ENCODE measurements at regions not wholly inside any gene's neighbourhood (a gene's known extent, or its start where the extent isn't known, plus 50 kb on each side); places are given as distances from the start of the nearest gene placed in this dataset.
A peak's percentile ranks its signal among the peaks of the same experiment; 100 is the strongest.
"Not testable (repeated sequence)": the region's sequence is repeated elsewhere in the genome, so short reads cannot be mapped to it uniquely, and the experiment has no call there.

DNA sequence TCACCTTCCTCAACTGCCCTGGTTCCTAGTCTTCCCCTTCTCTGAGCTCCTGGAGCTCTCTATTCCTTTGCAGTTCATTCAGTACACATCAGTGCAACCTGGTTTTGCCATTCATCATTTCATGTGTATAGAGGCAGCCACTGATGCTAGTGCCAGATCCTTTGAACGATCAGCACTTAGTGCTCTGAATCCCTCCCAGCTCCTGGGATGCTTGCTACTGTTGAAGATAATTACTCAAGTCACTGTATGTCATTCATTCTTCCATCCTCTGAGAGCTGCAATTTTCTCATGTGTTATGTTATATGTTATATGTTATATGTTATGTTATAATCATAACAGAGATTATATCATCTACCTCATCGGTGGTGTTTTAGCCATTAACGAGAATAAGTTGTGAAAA lies 98.5 kb upstream of the UXS1 start:
- DNase-seq (ENCODE audit: low read depth): no peak

GRCh38 chr2:106288873-106289272 lies 94.8 kb upstream of the UXS1 start:
- no peak for DNase-seq (ENCODE audit: low read depth)

DNA sequence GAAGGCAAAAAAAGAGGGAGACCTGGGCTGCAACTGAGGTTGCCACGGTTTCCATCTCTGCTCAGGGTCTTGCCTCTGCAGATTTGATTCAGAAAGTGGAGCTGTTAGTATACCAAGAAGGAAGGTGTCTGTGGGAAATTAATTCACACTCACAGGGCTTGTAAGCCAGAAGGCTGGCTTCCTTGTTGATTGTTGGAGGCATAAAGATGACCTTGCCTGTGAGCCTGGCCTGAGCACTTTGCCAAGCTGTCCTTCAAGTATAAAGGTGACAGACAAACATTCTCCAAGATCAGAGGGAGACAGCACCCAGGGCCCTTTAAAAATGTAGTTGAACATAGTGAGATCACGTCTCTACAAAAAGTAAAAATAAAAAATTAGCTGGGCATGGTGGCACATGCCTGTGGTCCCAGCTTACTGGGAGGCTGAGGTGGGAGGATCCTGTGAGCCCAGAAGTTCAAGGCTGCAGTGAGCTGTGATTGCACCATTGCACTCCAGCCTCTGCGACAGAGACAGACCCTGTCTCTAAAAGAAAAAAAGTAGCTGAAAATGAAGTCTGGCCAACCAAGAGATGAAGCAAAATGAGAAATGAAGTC lies 91.2 kb upstream of the UXS1 start:
- no peak for DNase-seq (ENCODE audit: low read depth)

DNA sequence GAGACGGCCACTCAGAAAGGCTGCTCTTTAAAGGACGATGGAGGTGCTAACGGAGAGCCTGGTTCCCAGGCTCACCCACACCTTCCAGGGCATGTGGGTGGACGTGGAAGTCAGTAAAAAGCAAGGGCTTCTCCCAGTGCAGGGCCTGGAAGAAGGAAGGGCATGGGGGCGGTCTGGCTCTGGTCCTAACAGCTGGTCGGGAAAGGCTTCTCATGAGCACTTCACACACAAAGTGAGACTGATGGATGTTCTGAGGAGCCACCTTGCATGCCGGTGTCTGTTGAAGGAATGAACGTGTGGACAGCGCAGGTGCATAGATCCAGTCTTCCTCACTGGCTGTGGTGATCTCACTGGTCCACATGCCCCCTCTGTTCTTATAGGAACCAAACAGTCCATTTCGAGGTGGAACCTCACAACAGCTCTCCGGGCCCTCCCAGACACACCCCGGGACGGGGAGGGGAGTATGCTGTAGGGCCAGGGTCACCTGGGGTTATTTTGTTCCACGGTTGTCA lies 90.6 kb upstream of the UXS1 start:
- no peak for DNase-seq (ENCODE audit: low read depth)

DNA sequence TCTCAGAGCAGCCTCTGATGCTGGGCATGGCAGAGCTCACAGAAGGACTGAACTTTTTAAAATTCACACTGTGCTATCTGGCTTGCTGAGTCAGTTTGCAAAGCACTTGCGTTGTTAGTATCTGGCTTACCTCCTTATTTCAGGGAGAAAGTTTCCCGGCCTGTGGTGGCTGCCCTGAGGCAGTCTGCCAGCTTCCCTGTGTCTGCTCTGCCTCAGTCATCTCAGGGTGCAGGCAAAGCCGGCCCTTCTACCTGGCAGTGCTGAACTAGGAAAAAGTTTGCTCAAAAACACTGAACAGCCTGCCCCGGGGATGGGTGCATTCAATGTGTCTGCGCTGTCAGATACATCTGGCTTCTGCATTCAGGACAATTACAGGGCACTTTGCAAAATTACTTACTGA lies 90.2 kb upstream of the UXS1 start:
- no peak for DNase-seq (ENCODE audit: low read depth)

GRCh38 chr2:106283228-106284152 lies 89.4 kb upstream of the UXS1 start:
- DNase-seq (ENCODE audit: low read depth): not testable (repeated sequence)

GRCh38 chr2:106282462-106283170 lies 88.5 kb upstream of the UXS1 start:
- no peak for DNase-seq (ENCODE audit: low read depth)

DNA sequence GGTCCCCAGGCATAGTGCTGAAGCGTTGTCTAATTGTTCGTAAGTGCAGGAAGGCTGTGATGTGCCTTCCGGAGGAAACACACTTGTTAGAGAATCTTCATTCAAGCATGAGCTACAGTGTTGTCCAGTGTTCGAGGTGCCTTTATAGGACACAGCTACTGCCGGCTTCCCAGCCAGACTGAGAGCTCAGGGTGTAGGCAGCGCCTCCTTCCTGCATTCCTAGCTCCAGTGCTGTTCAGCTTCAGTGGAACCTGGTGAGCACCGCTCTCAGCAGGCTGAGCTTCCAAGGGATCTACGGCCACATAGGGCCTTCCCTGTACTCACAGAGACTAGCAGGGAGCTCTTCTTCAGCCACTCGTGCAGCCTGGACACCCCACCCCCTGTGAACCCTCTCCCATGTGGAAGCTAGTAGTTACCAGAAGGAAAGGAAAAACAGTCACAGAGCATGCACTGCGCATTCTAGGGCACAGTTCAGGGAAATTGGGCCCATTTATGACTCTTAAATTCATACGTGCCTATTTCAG lies 87.9 kb upstream of the UXS1 start:
- not testable (repeated sequence) for DNase-seq (ENCODE audit: low read depth)

DNA sequence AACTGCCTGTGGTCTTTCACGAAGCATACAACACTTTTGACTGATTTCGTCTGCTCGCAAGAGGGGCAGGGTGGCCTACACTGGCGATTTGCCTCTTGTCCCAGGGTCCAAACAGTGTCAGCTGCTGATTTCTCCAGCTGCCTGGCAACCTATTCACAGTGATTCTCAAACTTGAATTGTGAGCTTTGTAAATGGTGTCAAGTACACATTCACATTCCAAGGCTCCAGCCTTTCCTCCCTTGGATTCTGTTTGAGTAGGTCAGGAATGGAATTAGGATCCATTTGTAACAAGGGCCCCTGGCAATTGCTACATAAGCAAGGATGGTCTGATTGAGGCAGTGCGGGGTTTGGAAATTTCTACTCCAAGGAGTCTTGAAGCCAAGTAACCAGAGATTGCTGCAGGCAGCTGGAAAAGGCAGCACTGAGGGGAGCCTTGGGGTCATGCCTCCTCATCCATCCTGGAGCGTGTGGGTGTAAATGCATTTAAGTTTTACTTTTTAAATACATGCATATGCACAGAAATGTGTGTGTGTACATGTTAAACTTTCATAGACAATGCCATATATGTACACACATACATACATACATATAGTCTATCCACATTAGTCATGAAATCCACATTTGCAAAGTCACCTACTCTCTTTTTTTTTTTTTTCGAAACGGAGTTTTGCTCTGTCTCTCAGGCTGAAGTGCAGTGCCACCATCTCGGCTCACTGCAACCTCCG lies 86.8 kb upstream of the UXS1 start:
- no peak for DNase-seq (ENCODE audit: low read depth)

- no peak for DNase-seq (ENCODE audit: low read depth)
Observed at GRCh38 chr2:106280224-106280623, 86.1 kb upstream of the UXS1 start.

- no peak for DNase-seq (ENCODE audit: low read depth)
Observed at GRCh38 chr2:106278112-106278876, 84.2 kb upstream of the UXS1 start.

DNA sequence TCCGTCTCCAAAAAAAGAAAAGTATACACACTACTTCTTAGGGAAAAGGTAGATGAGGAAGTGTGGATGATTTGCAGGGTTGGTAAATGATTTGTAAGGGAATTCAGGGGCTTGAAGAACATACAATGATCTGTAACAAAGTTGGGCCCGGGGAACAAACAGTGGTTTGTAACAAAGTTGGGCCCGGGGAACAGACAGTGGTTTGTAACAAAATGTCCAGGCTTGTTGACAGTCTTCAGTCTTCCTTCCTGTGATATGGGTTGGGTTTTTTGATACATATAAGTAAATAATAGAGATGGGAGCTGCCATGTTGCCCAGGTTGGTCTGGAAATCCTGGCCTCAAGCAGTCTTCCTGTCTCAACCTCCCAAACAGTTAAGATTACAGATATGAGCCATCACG lies 83.3 kb upstream of the UXS1 start:
- no peak for DNase-seq (ENCODE audit: low read depth)

DNA sequence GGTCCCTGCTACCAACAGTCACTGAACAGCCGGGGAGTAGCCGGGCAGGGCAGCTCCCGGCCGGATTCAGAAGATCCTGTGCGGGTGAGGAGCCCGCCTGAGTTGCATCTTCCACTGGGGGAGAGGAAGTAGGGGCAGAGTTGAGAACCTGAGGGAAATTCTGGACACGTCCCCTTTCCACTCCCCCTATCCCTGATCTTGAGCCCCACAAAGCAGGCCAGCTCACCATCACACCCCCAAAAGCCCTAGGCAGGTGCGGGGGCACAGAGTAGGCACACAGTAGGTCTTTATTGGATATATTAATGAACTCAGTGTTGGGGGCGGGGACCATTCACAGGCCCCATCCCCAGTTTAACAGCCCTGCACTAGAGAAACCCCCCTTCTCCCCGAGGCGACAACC lies 81.9 kb upstream of the UXS1 start:
- no peak for DNase-seq (ENCODE audit: low read depth)

- DNase-seq (ENCODE audit: low read depth): no peak
Observed at GRCh38 chr2:106274668-106275067, 80.6 kb upstream of the UXS1 start.

DNA sequence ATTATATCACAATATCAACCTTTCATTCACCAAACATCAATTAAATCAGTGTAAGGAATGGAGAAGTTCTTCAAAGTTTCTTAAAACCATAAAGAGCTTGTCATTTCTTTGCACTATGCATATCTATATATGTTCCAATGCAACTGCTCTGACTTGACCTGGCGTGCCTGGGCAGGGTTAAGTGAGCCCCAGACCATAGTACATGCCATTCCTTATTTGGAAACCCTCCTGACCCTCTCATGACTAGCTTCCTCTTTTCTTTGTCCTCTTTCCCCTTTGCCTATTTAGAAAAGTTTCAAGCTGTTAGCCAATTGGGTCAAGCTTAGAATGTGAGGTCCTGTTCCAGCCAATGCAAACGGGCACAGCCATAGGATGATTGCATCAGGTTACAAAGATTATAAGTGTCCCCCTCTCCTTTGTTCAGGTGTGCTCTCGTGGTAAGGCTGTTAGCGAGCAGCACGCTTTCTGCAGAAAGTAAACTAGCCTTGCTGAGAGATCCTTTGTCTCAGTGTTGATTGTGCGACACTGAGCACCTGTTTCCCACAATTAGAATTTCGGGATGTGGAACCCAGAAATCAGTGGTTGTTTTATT lies 78.2 kb upstream of the UXS1 start:
- DNase-seq (ENCODE audit: low read depth): no peak

- DNase-seq (ENCODE audit: low read depth): no peak
Observed at GRCh38 chr2:106270471-106270891, 76.4 kb upstream of the UXS1 start.

GRCh38 chr2:106269591-106270291 lies 75.6 kb upstream of the UXS1 start:
- peak; percentile 26 for DNase-seq (ENCODE audit: low read depth)

DNA sequence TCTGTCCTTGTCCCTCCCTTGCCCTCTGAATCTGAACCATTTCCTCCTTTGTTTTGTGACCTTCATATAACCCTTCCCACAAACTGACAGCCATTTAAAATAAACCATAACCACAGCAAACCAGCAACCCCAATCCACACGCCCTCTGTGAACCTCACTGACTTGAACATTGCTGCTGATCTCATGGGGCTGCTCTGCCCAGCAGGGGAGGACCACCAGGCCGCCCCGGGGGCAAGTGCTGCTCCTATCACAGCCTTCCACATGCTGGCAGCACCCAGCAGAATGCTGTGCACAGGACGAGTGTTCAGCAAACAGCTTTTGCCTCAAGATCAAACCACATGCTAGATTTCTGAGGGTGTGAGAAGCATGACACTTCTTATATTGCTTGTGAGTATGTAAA lies 73.9 kb upstream of the UXS1 start:
- no peak for DNase-seq (ENCODE audit: low read depth)

GRCh38 chr2:106261871-106262321 lies 67.8 kb upstream of the UXS1 start:
- DNase-seq (ENCODE audit: low read depth): no peak

DNA sequence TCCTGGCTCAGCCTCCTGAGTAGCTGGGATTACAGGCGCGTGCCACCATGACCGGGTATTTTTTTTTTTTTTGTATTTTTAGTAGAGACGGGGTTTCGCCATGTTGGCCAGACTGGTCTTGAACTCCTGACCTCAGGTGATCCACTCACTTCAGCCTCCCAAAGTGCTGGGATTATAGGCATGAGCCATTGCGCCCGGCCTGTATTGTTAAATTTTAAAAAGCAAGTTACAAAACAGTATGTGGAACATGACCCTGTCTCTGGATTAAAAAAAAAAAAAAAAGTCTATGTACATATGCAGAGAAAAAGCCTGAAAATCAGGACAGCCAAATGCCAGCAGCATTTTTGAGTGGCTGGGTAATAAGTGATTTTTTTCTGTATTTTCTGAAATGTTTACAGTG lies 64.8 kb upstream of the UXS1 start:
- not testable (repeated sequence) for DNase-seq (ENCODE audit: low read depth)
